Fibroblast of pulmonary artery (primary cell): ENCODE measurements at regions not wholly inside any gene's neighbourhood (a gene's known extent, or its start where the extent isn't known, plus 50 kb on each side); places are given as distances from the start of the nearest gene placed in this dataset.

Source experiments
- DNase-seq: peaks from one replicate; pipeline ENCODE4 v3.0.0-alpha.2; 2010; ENCODE audit warnings: low read depth
- H3K4me3 ChIP-seq: replicated peaks from 2 replicates; pipeline ENCODE4 v1.5.1; 2011; ENCODE audit warnings: low read depth, mild to moderate bottlenecking, control low read depth, low read length, moderate library complexity
- TF ChIP-seq, protein P1 (sequence below): IDR thresholded peaks from 2 replicates; pipeline ENCODE4 v1.5.1; 2011; ENCODE audit warnings: mild to moderate bottlenecking, control low read depth, low read length, inconsistent platforms; ENCODE audit errors: missing control alignments

DNA sequence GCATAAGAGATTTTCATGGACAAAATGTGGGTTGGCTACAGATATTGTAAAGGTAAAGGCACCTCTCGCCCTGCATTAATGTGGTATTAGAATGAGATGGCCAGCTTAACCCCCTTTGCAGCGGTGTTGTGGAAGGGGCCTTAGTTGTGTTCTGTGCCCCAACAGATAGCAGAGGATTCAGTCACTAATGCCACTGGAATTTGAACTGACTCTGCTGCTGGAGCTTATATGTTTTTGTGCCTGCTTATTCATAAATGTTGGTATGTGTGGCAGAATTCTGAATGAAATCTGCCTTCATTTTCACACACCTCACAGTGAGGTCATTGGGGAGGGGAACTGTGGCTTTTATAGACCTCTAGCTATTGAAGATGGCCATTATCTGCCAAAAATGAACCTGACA is 90.7 kb upstream of the ITGA6 start:
- no peak for DNase-seq
- TF ChIP-seq, protein P1, sequence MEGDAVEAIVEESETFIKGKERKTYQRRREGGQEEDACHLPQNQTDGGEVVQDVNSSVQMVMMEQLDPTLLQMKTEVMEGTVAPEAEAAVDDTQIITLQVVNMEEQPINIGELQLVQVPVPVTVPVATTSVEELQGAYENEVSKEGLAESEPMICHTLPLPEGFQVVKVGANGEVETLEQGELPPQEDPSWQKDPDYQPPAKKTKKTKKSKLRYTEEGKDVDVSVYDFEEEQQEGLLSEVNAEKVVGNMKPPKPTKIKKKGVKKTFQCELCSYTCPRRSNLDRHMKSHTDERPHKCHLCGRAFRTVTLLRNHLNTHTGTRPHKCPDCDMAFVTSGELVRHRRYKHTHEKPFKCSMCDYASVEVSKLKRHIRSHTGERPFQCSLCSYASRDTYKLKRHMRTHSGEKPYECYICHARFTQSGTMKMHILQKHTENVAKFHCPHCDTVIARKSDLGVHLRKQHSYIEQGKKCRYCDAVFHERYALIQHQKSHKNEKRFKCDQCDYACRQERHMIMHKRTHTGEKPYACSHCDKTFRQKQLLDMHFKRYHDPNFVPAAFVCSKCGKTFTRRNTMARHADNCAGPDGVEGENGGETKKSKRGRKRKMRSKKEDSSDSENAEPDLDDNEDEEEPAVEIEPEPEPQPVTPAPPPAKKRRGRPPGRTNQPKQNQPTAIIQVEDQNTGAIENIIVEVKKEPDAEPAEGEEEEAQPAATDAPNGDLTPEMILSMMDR = no peak

DNA sequence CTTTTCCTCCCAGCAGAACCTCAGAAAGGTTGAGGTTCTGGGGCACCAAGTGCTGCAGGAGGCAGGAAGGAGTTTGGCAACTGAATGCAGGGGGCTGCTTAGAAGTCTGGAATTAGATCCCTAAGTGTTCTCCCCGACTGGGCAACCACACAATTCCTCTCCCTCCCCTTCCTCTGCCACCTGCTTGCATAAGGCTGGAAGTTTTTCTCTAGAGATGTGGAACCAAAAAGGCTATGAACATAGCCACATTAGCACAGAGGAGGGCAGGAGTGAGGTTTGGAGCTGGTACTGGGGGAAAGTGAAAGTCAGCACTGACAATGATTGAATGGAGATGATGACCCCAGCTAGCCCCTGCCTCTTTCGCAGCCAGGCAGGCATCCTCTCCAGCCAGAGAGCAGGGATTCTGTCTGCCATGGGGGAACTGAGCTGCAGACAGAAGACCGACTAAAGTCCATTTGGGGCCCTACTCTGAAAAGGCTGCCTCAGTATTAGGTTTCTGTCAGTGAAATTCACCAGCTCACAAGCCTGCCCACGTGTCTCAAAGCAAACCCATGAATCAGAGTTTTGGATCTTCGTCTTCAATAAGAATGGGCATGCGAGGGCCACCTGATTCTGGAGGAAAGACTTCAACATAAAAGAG is 87.9 kb upstream of the ITGA6 start:
- no peak for DNase-seq
- TF ChIP-seq, protein P1 = no peak
- H3K4me3 ChIP-seq = no peak overlapping the region

More for the DNA sequence above, 90.7 kb upstream of the ITGA6 start:
- no peak overlapping the region for H3K4me3 ChIP-seq

DNA sequence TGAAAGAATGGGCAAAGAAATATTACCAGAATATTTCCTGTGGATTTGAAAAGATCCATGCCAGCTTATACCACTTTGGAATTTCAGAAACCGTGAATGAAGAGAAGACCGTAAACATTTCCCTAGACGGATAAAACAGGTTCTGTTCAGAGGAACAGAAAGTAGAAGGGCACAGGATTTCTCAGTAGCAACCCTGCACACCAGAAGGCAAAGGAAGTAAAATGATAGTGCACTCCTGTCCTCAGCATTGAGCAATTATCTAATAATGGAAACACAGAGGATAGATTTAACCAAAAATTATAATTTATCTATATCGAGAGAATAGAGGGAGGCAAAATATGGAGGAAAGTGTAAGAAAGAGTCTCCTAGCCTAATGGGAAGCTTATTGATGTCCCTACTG is 87.0 kb upstream of the ITGA6 start:
- TF ChIP-seq, protein P1 = no peak
- DNase-seq = no peak
- no peak overlapping the region for H3K4me3 ChIP-seq

DNA sequence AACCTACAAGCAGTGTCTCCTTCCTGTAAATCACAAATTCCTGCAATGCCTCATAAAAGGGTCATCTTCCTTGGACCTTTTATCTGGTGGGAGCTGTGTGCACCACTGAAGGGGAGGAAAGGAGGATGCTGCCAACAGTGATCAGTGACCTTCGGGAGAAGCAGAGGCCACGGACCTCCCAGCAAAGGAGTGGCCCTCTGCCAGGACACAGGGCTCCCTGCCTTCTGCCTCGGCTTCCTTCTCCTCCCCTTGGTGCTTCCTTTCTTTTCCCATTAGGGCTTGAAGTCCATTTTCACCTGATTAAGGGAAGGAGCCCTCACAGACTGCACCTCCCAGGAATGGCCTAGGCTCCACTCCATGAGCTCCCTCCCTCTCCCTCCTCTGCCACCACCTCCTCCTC is 85.3 kb upstream of the ITGA6 start:
- no peak for DNase-seq
- no peak overlapping the region for H3K4me3 ChIP-seq
- TF ChIP-seq, protein P1 = no peak

DNA sequence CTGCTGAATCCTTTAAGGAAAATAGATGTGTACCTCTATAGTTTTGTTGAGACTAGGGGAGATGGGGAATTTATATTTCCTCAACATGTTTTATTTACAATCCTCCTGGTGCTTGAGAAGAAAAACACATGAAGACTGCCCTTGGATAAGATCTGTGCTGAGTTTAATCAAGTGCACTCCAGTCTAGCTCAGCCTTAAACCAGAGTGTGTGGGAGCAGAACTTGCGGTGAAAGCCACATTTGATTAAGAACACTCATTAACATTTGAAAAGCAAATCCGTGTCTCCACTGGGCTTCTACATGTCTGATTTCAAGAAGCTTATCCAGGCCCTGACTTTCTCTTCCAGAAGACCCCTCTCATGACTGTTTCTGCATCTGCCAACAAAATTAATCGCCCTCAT is 84.8 kb upstream of the ITGA6 start:
- no peak overlapping the region for H3K4me3 ChIP-seq
- TF ChIP-seq, protein P1 = no peak
- DNase-seq = no peak

DNA sequence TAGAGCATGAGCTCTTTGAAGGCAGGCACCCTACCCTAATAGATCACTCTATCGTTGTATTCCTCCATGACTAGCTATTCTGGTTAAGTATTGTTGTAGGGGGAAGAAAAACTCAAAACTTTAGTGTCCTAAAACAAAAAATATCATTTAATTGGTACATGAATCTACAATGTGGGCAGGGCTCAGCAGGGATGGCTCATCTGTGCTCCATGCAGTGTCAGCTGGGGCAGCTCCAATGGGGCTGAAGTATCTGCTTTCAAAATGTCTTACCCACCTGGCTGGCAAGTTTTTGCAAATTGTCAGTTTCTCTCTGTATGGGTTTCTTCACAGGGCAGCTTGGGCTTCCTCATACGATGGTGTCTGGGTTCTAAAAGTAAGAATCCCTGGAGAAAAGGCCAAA is 83.2 kb upstream of the ITGA6 start:
- H3K4me3 ChIP-seq = no peak overlapping the region
- no peak for DNase-seq
- TF ChIP-seq, protein P1 = no peak

DNA sequence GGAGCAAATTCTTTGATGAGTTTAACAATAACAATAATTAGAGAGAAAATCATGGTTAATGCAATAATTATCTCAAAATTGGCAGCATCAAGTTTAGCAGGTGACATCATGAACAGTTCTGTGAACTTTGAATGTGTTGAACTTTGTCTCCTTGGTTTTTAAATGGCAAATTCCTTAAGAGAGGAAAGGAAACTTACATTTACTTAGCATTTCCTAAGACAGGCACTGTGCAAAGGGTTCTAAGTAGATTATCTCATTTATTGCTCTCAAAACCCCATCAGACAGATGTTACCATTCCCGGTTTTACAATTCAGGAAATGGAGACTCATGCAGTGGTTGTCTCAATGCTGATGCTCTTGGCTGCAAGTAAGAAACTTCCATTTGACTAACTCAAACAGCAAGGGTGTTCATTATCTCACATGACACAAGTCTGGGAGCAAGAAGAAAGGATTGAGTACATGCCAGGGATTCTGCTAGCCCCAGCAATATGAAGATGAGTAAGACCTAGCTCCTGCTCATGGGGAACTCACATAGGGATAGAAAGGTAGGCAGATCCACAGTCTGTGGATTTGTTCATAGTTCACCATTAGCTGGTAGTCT is 81.3 kb upstream of the ITGA6 start:
- H3K4me3 ChIP-seq = no peak overlapping the region
- TF ChIP-seq, protein P1 = no peak
- no peak for DNase-seq
